ENCODE measurements at regions not wholly inside any gene's neighbourhood (a gene's known extent, or its start where the extent isn't known, plus 50 kb on each side); places are given as distances from the start of the nearest gene placed in this dataset.
A peak's percentile ranks its signal among the peaks of the same experiment; 100 is the strongest.
"Not testable (repeated sequence)": the region's sequence is repeated elsewhere in the genome, so short reads cannot be mapped to it uniquely, and the experiment has no call there.

- Histone ChIP-seq H3K36me3 (replicated peaks) (no peaks in the 10 kb centered on the region), H3K27me3 (replicated peaks) (no peaks in the 10 kb centered on the region), H3K4me3 (ENCODE audit: low read depth, low read length) (no peak overlapping the region), H3K27ac (no peak overlapping the region)
- no peak for DNase-seq
- in situ Hi-C loops (cut with HindIII; ENCODE audit: low pct_ligation_motif_present, low sequenced_read_pairs), result no loop called here
- no peak for TF ChIP-seq CTCF (IDR thresholded peaks at IDR 0.05; ENCODE audit: low read depth, low read length, missing control alignments)
Observed at GRCh38 chrX:22603060-22603459, 330.3 kb downstream of the CBLL2 start.

- in situ Hi-C loops (cut with HindIII; ENCODE audit: low pct_ligation_motif_present, low sequenced_read_pairs); DNase-seq; H3K36me3 ChIP-seq (replicated peaks): not testable (repeated sequence)
Observed at GRCh38 chrX:22609452-22609851, 336.7 kb downstream of the CBLL2 start.

GRCh38 chrX:22616867-22617266 lies 344.2 kb downstream of the CBLL2 start:
- TF ChIP-seq CTCF (IDR thresholded peaks at IDR 0.05; ENCODE audit: low read depth, low read length, missing control alignments), result no peak
- no peaks in the 10 kb centered on the region for H3K27me3 ChIP-seq (replicated peaks)
- DNase-seq, result no peak
- in situ Hi-C loops (cut with HindIII; ENCODE audit: low pct_ligation_motif_present, low sequenced_read_pairs), result no loop called here
- no peaks in the 10 kb centered on the region for H3K36me3 ChIP-seq (replicated peaks)
- no peak overlapping the region for H3K27ac ChIP-seq
- no peak overlapping the region for H3K4me3 ChIP-seq (ENCODE audit: low read depth, low read length)

More at GRCh38 chrX:22609452-22609851, 336.7 kb downstream of the CBLL2 start:
- not testable (repeated sequence) for H3K4me3 ChIP-seq (ENCODE audit: low read depth, low read length); H3K27me3 ChIP-seq (replicated peaks); H3K27ac ChIP-seq

DNA sequence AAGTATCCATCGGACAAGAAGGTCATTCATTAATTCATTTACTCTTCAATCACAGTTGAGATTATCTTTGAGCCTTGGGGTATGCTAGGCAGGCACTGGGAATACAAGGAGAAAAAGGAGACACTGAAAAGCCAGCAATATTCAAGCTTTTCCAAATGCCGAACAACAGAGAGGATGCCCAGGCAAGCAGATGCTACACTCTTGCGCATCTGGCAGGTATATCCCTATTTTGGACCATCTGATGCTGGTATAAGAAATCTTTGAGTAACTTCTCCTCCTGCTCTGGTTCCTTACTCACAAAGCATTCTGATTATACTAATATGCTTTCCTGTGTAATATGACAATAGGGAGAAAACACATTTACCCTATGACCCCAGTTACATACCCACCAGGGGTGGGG lies 354.9 kb downstream of the CBLL2 start:
- Histone ChIP-seq H3K27me3 (replicated peaks) (no peaks in the 10 kb centered on the region), H3K27ac (no peak overlapping the region), H3K4me3 (ENCODE audit: low read depth, low read length) (no peak overlapping the region), H3K36me3 (replicated peaks) (no peaks in the 10 kb centered on the region)
- in situ Hi-C loops (cut with HindIII; ENCODE audit: low pct_ligation_motif_present, low sequenced_read_pairs), result no loop called here
- no peak for DNase-seq
- no peak for TF ChIP-seq CTCF (IDR thresholded peaks at IDR 0.05; ENCODE audit: low read depth, low read length, missing control alignments)

DNA sequence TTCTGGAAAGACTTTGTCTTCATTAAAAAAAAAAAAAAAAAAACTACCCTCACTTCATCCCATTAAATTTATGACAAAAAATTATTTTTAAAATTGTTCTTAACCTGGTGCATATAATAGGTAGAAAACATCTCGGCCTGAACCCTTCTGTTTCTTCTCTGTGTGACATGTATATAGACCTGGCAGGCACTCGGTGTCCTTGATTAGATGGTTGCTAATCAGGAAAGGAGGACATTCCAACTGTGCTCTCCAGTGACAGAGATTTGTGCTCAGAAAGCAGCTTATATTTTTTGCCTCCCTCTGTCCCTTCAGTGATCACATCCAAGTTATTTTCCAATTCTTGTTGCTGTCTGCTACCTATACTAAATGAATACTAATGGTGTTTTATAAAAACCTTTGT lies 355.6 kb downstream of the CBLL2 start:
- Histone ChIP-seq H3K36me3 (replicated peaks) (no peaks in the 10 kb centered on the region), H3K27ac (no peak overlapping the region), H3K27me3 (replicated peaks) (no peaks in the 10 kb centered on the region), H3K4me3 (ENCODE audit: low read depth, low read length) (no peak overlapping the region)
- DNase-seq, result no peak
- in situ Hi-C loops (cut with HindIII; ENCODE audit: low pct_ligation_motif_present, low sequenced_read_pairs), result no loop called here
- no peak for TF ChIP-seq CTCF (IDR thresholded peaks at IDR 0.05; ENCODE audit: low read depth, low read length, missing control alignments)

DNA sequence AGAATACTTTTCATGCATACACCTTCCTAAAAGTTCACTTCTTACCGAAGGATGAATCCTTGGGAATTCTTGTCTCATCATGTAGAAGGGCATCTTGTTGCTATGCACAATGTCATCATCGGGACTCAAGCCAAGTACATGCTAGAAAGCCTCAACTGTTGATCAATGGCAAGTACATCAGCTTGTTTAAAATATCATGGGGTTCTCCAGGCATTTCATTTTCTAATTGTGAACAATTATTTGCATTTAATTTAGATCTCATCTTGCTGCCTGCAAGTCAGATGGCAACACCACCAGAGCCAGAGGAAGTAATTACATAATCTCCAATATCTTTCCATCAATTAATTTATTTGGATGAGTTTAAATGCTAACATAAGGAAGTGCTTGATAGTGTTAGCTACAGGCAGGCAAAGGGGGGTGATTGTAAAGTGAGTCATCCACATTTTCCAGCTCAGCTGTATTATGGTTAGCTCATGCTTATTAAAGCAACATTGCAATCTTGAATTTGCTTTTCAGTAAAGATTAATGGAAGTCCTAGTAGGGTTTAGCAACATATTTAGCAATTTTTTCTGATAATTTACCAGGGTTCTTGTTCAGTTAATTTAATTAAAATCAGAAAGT lies 356.5 kb downstream of the CBLL2 start:
- in situ Hi-C loops (cut with HindIII; ENCODE audit: low pct_ligation_motif_present, low sequenced_read_pairs), result no loop called here
- Histone ChIP-seq H3K4me3 (ENCODE audit: low read depth, low read length) (no peak overlapping the region), H3K27me3 (replicated peaks) (no peaks in the 10 kb centered on the region), H3K27ac (no peak overlapping the region), H3K36me3 (replicated peaks) (no peaks in the 10 kb centered on the region)
- peak; percentile 64 for DNase-seq
- no peak for TF ChIP-seq CTCF (IDR thresholded peaks at IDR 0.05; ENCODE audit: low read depth, low read length, missing control alignments)

Data from brain microvascular endothelial cell (primary cell).